ENCODE measurements at regions not wholly inside any gene's neighbourhood (a gene's known extent, or its start where the extent isn't known, plus 50 kb on each side); places are given as distances from the start of the nearest gene placed in this dataset.

DNA sequence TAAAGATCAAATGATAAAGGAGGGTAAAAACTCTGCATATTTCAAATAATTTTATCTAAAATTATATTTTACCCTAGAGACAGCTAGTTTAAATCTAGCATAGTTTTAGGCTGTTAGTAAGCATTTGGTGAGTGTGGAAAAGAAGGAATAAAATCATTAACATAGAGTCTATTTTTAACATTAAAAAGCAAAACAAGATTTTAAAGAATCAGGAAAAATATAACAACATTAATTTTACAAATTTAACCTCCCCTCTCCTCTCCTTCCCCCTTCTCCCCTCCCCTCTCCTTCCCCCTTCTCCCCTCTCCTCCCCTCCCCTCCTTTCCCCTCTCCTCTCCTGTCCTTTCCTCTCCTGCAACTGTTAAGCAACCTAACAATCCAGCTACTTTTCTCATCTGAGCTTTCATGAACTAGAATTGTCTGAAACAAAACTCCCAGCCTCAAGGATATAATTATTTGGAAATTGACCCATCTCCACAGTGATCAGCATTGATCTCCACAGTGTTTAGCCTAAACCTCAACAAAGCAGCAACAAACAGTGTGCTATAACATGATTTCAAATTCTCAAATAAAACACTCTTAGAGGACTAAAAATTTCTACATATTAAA lies 293.2 kb downstream of the PPP1R3A start:
- TF ChIP-seq, protein P1, sequence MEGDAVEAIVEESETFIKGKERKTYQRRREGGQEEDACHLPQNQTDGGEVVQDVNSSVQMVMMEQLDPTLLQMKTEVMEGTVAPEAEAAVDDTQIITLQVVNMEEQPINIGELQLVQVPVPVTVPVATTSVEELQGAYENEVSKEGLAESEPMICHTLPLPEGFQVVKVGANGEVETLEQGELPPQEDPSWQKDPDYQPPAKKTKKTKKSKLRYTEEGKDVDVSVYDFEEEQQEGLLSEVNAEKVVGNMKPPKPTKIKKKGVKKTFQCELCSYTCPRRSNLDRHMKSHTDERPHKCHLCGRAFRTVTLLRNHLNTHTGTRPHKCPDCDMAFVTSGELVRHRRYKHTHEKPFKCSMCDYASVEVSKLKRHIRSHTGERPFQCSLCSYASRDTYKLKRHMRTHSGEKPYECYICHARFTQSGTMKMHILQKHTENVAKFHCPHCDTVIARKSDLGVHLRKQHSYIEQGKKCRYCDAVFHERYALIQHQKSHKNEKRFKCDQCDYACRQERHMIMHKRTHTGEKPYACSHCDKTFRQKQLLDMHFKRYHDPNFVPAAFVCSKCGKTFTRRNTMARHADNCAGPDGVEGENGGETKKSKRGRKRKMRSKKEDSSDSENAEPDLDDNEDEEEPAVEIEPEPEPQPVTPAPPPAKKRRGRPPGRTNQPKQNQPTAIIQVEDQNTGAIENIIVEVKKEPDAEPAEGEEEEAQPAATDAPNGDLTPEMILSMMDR (IDR thresholded peaks at IDR 0.05) = no peak
- TF ChIP-seq POLR2AphosphoS5 (IDR thresholded peaks at IDR 0.05; ENCODE audit: insufficient read depth in 1 of 2, low read depth in 1 of 2) = no peak
